ENCODE measurements at regions not wholly inside any gene's neighbourhood (a gene's known extent, or its start where the extent isn't known, plus 50 kb on each side); places are given as distances from the start of the nearest gene placed in this dataset.

DNA sequence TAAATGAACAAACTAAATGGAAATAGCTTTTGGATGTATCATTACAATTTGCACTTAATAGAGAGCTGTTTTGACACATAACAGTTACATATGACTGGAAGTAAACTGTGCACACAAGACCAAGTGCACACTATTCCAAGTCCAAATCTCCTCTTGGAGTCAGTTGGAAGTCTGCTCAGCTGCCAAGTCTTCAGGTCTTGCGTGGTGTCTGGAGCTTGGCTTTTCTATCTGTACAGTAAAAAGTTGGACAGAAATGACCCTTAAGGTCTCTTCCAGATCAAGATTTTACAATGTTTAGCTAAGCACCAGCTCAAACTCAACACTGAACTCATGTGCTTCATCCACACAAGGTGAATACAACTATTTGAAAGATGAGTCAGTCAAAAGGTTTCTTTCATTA lies 456.9 kb downstream of the RASEF start:
- H3K4me3 Mint-ChIP-seq, result no peak overlapping the region
- H3K36me3 ChIP-seq, result no peaks in the 10 kb centered on the region
- H3K27me3 ChIP-seq, result no peaks in the 10 kb centered on the region
- H3K4me1 ChIP-seq, result peaks cover 11% of the 10 kb centered on the region
- H3K4me3 ChIP-seq, result no peak overlapping the region
- no peaks in the 10 kb centered on the region for H3F3A ChIP-seq (ENCODE audit: low read depth)
- TF ChIP-seq, protein P1, sequence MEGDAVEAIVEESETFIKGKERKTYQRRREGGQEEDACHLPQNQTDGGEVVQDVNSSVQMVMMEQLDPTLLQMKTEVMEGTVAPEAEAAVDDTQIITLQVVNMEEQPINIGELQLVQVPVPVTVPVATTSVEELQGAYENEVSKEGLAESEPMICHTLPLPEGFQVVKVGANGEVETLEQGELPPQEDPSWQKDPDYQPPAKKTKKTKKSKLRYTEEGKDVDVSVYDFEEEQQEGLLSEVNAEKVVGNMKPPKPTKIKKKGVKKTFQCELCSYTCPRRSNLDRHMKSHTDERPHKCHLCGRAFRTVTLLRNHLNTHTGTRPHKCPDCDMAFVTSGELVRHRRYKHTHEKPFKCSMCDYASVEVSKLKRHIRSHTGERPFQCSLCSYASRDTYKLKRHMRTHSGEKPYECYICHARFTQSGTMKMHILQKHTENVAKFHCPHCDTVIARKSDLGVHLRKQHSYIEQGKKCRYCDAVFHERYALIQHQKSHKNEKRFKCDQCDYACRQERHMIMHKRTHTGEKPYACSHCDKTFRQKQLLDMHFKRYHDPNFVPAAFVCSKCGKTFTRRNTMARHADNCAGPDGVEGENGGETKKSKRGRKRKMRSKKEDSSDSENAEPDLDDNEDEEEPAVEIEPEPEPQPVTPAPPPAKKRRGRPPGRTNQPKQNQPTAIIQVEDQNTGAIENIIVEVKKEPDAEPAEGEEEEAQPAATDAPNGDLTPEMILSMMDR (IDR thresholded peaks at IDR 0.05), result no peak
- TF ChIP-seq EZH2phosphoT487 (IDR thresholded peaks at IDR 0.05) (no peak), EZH2 (IDR thresholded peaks at IDR 0.05) (no peak)
- H3K27ac ChIP-seq, result no peak overlapping the region
- no peaks in the 10 kb centered on the region for H4K20me1 ChIP-seq (ENCODE audit: low read depth)
- no peak overlapping the region for H2AFZ ChIP-seq (replicated peaks)
- peaks cover 29% of the 10 kb centered on the region for H3K4me1 Mint-ChIP-seq
- no peak for DNase-seq (ENCODE audit: low spot score)
- H3K9me3 Mint-ChIP-seq, result no peaks in the 10 kb centered on the region
- no peak overlapping the region for H3K4me2 ChIP-seq
- no peaks in the 10 kb centered on the region for H3K79me2 ChIP-seq (ENCODE audit: low read depth)
- no peak overlapping the region for H3K27ac Mint-ChIP-seq
- no peak overlapping the region for H3K9ac ChIP-seq
- no peaks in the 10 kb centered on the region for H3K36me3 Mint-ChIP-seq
- peaks cover 3% of the 10 kb centered on the region for H3K27me3 Mint-ChIP-seq (ENCODE audit: insufficient read depth, low read depth)
- no peaks in the 10 kb centered on the region for H3K9me3 ChIP-seq (ENCODE audit: low read depth)

DNA sequence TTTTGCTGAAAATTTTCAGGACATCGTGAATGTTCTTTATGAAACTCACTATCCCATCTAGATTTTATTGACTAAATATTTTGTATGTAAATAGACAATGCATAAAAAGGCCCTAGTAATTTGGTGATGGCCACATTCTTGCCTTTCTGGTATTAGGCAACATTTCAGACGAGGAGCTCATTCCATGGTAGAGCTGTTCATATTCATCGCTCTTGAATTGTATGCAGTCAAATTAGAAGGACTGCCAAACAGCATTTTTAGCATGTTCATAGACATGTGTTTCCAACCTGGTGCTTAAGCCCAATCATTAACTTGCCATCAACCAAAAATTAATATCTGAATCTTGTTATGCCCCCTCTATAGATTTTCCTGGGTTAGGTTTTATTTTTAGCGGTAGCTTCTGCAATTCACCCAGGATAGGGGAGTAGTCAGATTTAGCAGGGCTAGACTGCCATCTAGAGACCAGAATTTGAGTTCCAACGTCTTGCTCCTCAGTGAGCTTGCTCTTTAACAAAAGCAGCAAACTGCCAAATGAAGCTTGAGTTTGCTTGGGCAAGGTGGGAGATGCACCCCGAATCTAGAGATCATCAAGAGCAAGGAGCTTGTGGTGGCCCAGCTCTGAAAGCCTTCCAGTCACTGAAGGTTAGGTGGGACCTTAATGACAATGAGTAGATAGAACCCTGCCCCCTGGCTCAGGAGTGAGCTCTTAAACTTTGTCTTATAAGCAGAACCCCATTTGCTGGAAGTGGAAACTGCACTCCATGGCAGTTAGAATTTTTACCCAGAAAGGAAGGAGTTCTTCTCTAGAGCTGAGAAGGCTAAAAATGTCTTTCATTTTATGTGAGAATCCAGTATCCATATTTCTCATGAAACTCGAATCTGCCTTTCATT lies 456.2 kb downstream of the RASEF start:
- Mint-ChIP-seq H3K4me1 (peaks cover 27% of the 10 kb centered on the region), H3K27ac (no peak overlapping the region), H3K27me3 (ENCODE audit: insufficient read depth, low read depth) (peaks cover 3% of the 10 kb centered on the region), H3K36me3 (no peaks in the 10 kb centered on the region), H3K4me3 (no peak overlapping the region), H3K9me3 (no peaks in the 10 kb centered on the region)
- Histone ChIP-seq H3K36me3 (no peaks in the 10 kb centered on the region), H4K20me1 (ENCODE audit: low read depth) (no peaks in the 10 kb centered on the region), H3K4me1 (peaks cover 11% of the 10 kb centered on the region), H3K79me2 (ENCODE audit: low read depth) (no peaks in the 10 kb centered on the region), H3F3A (ENCODE audit: low read depth) (no peaks in the 10 kb centered on the region), H3K9me3 (ENCODE audit: low read depth) (no peaks in the 10 kb centered on the region), H2AFZ (replicated peaks) (peak overlapping the region; percentile 60), H3K27ac (no peak overlapping the region), H3K27me3 (no peaks in the 10 kb centered on the region), H3K4me3 (no peak overlapping the region), H3K9ac (no peak overlapping the region), H3K4me2 (no peak overlapping the region)
- peak; percentile 77 for DNase-seq (ENCODE audit: low spot score)
- TF ChIP-seq, protein P1 (IDR thresholded peaks at IDR 0.05), result peak; percentile 76
- TF ChIP-seq EZH2 (IDR thresholded peaks at IDR 0.05), result no peak

DNA sequence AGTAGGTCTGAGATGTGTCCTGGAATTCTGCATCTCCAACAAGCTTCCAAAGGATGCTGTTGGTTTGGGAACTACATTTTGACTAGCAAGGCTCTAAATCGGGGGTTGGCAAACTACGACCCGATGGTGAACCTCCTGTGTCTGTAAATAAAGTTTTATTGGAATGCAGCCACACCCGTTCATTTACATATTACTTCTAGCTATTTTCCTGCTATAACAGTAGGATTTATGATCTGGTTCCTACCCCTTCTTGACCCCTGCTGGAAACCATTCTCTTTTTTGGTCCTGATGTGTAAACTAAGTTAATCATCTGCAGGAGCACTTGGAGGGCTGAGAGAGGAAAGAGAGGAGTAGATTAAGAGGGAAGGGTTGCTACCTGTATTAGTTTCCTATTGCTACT lies 454.5 kb downstream of the RASEF start:
- Histone ChIP-seq H3K4me1 (peaks cover 11% of the 10 kb centered on the region), H3F3A (ENCODE audit: low read depth) (no peaks in the 10 kb centered on the region), H2AFZ (replicated peaks) (no peak overlapping the region), H3K4me2 (no peak overlapping the region), H3K27ac (no peak overlapping the region), H3K27me3 (no peaks in the 10 kb centered on the region), H3K79me2 (ENCODE audit: low read depth) (no peaks in the 10 kb centered on the region), H3K9me3 (ENCODE audit: low read depth) (no peaks in the 10 kb centered on the region), H3K4me3 (no peak overlapping the region), H4K20me1 (ENCODE audit: low read depth) (no peaks in the 10 kb centered on the region), H3K36me3 (no peaks in the 10 kb centered on the region), H3K9ac (no peak overlapping the region)
- no peak for TF ChIP-seq EZH2phosphoT487 (IDR thresholded peaks at IDR 0.05)
- TF ChIP-seq, protein P1 (IDR thresholded peaks at IDR 0.05), result no peak
- TF ChIP-seq EZH2 (IDR thresholded peaks at IDR 0.05), result no peak
- H3K27me3 Mint-ChIP-seq (ENCODE audit: insufficient read depth, low read depth), result no peaks in the 10 kb centered on the region
- no peaks in the 10 kb centered on the region for H3K36me3 Mint-ChIP-seq
- no peaks in the 10 kb centered on the region for H3K9me3 Mint-ChIP-seq
- H3K27ac Mint-ChIP-seq, result no peak overlapping the region
- no peak overlapping the region for H3K4me3 Mint-ChIP-seq
- DNase-seq (ENCODE audit: low spot score), result no peak
- H3K4me1 Mint-ChIP-seq, result peaks cover 27% of the 10 kb centered on the region
